DMS53 treated with DMSO at 0.1 percent for 48 hours (cell line): ENCODE measurements at regions not wholly inside any gene's neighbourhood (a gene's known extent, or its start where the extent isn't known, plus 50 kb on each side); places are given as distances from the start of the nearest gene placed in this dataset.

Experiments used
- DNase-seq: peaks from one replicate; lab custom pipeline; 2025; ENCODE audit not compliant: unreplicated experiment; lab: John Stamatoyannopoulos, UW

- no peak for DNase-seq
These were observed 1537.4 kb downstream of the NCAM2 start for GRCh38 chr21:22535630-22536029.

GRCh38 chr21:22536509-22536908, 1538.3 kb downstream of the NCAM2 start:
- DNase-seq = no peak

- DNase-seq = no peak
These were observed 1546.5 kb downstream of the NCAM2 start for GRCh38 chr21:22544747-22545146.

GRCh38 chr21:22552390-22552789, 1554.2 kb downstream of the NCAM2 start:
- no peak for DNase-seq

GRCh38 chr21:22554690-22555316, 1556.6 kb downstream of the NCAM2 start:
- no peak for DNase-seq

- no peak for DNase-seq
These were observed 1558.6 kb downstream of the NCAM2 start for GRCh38 chr21:22556829-22557228.

GRCh38 chr21:22561946-22562345, 1563.7 kb downstream of the NCAM2 start:
- DNase-seq = no peak

- no peak for DNase-seq
These were observed 1575.6 kb downstream of the NCAM2 start for GRCh38 chr21:22573834-22574233.

- DNase-seq = no peak
These were observed 1577.0 kb downstream of the NCAM2 start for GRCh38 chr21:22575165-22575584.

- DNase-seq = no peak
These were observed 1581.5 kb downstream of the NCAM2 start for GRCh38 chr21:22579741-22580140.

- no peak for DNase-seq
These were observed 1583.8 kb downstream of the NCAM2 start for GRCh38 chr21:22582026-22582425.

- no peak for DNase-seq
These were observed 1586.1 kb downstream of the NCAM2 start for GRCh38 chr21:22584308-22584707.

- no peak for DNase-seq
These were observed 1587.3 kb downstream of the NCAM2 start for GRCh38 chr21:22585558-22585957.

- no peak for DNase-seq
These were observed 1599.5 kb downstream of the NCAM2 start for GRCh38 chr21:22597660-22598255.

GRCh38 chr21:22609802-22610201, 1611.6 kb downstream of the NCAM2 start:
- DNase-seq = no peak

GRCh38 chr21:22627911-22628310, 1629.7 kb downstream of the NCAM2 start:
- DNase-seq = no peak

- no peak for DNase-seq
These were observed 1632.8 kb downstream of the NCAM2 start for GRCh38 chr21:22630953-22631465.

GRCh38 chr21:22632176-22632575, 1634.0 kb downstream of the NCAM2 start:
- no peak for DNase-seq

GRCh38 chr21:22649246-22649645, 1651.0 kb downstream of the NCAM2 start:
- no peak for DNase-seq

GRCh38 chr21:22650226-22650625, 1652.0 kb downstream of the NCAM2 start:
- DNase-seq = no peak

- no peak for DNase-seq
These were observed 1659.6 kb downstream of the NCAM2 start for GRCh38 chr21:22657781-22658180.

- no peak for DNase-seq
These were observed 1671.9 kb downstream of the NCAM2 start for GRCh38 chr21:22670148-22670547.

- no peak for DNase-seq
These were observed 1681.0 kb downstream of the NCAM2 start for GRCh38 chr21:22679207-22679606.
